GM19438 (cell line): ENCODE measurements at regions not wholly inside any gene's neighbourhood (a gene's known extent, or its start where the extent isn't known, plus 50 kb on each side); places are given as distances from the start of the nearest gene placed in this dataset.
"Not testable (repeated sequence)": the region's sequence is repeated elsewhere in the genome, so short reads cannot be mapped to it uniquely, and the experiment has no call there.

Source experiments
- ATAC-seq: cut with Tn5 transposase; IDR thresholded peaks from one replicate; pipeline ENCODE4 v1.9.1; 2021; ENCODE audit warnings: low read depth; ENCODE audit not compliant: unreplicated experiment

DNA sequence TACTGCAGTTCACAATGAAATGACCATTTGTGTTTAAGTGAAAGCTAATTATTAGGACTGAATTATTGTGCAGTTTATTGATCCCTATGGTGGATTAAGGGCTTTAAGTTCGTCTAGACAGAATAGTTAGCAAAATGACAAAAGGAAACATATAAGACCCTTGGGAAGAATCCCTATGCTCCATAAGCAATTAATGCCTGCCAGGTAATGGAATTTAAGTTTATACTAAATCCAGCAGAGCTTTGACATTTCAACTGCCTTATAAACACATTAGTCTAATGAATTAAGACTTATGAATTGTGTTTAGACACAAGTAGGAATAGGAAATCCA is 640.0 kb upstream of the ARRDC3 start:
- ATAC-seq: no peak

DNA sequence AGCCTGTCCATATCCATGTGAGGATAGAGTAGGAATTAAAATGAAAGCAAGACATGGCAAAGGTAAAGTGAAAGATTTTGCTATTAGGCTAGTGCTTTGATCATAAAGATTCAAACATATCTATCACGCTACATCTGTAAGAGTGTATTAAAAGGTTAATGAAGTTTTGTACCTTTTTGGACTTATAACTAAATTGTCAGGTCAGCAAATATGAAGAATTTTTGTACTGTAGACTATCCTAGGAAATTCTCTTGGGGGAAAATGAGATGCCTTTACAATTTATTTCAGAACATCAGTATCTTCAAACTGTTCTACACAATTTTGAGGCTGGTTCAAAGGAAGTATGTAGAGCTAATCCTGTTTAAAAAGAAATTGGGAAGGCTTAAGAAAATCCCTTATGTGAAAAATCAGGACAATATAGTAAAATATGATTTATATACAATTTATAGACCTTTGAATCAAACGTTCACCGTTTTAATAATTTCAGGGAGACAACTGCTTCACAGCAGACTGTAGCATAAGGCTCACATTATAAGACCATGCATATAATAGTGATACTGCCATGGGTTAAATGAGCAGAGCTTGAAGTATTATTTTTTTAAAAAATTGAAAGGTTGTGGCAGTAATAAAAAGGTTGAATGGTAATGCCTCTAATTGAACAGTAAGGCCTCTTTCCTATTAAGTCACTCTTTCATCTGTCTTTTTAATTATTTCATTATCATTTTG is 639.5 kb upstream of the ARRDC3 start:
- ATAC-seq: no peak

DNA sequence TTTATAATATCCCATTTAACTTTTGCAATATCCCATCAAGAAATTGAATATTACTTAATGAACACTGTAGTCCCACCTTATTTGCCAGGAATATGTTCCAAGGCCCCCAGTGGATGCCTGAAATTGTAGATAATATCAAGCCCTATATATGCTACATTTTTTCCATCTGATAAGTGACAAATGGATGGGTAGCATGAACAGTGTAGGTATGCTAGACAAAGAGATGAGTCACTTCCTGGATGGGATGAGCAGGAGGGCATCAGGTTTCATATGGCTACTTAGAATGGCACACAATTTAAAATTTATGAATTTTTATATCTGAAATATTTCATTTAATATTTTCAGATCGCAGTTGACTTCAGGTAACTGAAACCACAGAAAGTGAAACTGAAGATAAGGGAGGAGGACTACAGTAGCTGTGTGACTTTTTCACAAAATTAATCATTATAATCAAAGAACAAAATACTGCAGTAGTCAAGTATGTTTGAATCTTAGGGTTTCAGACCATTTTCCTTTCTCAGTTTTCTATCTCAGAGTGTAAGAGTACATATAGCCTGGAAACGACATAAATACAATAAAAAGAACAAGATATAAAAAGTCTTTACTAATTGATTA is 636.4 kb upstream of the ARRDC3 start:
- no peak for ATAC-seq

DNA sequence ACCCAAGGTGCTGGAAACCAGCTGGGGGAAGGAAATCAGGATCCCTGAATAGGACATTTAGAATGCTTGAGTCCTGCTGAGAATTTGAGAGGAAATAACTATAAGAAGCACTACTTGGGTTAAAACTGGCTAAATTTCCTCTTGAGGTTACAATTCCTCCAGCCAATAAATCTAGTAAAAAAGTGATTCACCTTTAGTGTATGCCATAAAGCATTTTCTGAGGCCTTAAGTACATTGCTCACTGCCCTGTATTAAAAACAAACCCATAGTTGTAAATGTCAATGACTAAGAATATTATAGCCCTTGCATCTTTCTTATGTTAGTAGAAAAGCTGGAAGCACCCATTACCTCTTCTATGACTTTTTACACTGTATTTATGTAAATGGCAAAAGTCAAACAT is 634.7 kb upstream of the ARRDC3 start:
- ATAC-seq: no peak

DNA sequence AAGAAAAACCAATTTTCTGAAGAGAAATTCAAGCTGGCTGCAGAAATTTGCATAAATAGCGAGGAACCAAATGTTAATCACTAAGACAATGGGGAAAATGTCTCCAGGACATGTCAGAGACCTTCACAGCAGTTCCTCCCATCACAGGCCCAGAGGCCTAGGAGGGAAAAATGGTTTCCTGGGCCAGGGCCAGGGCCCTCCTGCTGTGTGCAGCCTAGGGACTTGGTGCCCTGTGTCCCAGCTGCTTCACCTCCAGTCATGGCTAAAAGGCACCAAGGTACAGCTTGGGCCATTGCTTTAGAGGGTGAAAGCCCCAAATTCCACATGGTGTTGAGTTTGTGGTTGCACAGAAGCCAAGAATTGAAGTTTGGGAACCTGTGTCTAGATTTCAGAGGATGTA is 628.7 kb upstream of the ARRDC3 start:
- not testable (repeated sequence) for ATAC-seq

DNA sequence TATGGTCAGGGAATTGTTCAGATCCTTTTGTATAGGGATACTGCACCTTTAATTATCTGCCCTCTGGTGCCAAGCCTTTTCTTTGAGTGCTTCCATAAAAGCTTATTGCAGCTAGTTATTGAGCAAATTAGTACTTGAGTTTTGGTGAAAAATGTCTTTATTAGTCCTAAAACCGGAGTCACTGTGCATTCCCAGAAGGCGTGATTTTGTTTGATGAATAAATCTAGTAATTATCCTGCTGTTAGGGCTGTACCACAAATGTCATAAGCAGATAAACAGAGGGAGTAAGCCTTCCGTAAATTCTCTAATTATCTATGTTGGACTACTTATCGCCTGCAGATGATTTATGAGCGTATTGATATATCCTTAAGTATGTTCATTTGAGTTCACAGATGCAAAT is 620.7 kb upstream of the ARRDC3 start:
- ATAC-seq: no peak

DNA sequence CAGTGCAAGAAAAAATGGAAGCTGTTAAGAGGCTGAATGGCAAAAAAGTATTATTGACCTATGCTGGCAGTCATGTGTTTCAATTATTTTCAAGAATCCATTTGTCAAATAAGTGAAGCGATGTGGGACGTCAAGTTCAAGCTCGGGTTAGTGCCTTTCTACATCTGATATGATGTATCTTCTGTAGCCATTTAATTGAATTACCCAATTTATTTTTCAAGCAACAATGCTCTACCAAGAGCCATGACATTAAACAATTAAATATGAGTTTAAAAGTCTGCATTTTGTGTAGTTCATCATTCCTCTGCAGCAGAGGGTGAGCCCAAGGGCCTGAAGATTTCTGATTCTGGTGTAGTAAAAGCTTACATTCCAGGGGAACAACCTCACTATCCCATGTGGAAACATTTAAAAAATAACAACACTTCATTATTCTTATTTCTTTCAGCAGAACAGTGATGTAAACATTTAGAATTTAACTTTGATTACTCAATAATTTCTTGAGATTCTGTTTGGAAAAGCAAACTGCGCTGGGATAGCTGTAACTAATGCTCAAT is 619.7 kb upstream of the ARRDC3 start:
- no peak for ATAC-seq

DNA sequence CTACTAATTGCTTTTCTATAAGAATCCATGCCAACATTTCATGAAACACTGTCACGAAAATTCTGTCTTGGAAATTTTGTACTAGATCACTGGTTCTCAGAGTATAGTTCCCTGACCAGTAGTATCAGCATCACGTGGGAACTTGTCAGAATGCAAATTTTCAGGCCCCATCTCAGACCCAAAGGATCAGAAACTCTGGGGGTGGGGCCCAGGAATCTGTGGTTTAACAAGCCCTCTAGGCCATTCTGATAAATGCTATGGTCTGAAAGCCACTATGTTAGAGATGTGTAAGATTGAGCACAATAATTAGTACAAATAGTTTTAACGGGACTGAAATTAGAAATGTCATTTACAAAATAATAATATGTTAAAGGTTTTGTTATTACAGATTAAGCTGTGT is 615.7 kb upstream of the ARRDC3 start:
- ATAC-seq: no peak

DNA sequence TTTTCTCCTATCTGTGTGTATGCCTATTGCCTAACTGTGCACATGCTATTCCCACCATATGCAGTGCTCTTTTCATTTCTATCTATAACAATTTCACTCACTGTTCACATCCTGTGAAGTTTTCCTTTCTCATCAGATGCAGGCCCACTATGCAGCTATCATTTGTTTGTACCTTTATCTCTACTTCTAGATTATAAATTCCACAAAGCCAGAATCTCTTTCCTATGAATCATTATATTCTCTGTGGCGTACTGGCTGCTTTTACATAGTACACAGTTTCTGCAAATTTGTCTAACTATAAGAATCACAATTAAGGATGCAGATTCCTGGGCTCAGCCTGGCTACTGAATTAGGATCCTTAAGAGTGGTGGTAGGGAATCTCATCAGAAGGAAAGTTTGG is 600.8 kb upstream of the ARRDC3 start:
- ATAC-seq: no peak

DNA sequence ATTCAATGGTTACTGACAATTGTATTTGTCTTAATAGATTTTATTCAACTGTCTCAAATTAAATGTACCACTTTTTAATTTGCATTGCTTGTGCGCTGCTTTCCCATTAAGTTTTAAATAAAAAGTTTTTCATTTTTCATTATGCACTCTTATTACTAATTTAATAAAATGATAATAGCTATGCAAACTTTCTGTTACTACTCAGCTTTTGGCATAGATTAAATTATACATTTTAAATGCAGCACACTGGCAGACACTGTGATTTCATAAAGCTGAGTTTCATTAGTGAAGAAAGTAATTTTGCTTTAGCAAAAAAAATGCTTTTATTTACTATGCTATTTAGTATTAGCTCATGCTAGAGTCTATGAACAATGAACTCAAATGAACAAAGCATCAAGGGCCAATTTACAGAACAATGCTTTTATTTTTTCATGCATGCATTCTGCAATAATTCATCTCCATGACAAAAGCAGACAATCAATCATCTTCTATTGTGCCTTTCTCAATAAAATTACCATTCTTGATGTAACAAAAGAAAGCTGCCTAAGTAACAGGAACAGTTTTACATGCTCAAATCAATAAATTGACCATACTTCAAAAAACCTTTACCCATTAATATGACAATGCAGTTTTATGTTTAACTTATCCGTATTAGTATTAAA is 595.2 kb upstream of the ARRDC3 start:
- ATAC-seq: no peak

DNA sequence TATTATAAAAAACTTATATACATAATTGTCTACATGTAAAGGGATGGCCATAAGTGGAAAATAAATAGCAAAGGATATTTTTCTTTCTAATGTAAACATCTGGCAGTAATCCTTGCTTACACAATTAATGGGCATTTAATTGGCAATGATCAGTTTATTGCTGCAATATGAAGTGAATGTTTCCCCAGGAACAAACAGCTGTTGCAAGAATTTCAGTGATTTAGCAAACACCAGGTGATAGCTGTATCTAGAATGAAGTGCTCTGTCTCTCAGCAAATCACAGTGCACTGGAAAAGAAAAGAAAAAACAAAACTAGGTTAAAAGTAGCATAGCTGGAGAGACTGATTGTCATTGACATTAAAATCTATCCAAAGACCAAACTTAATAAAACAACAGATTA is 594.5 kb upstream of the ARRDC3 start:
- ATAC-seq: no peak

DNA sequence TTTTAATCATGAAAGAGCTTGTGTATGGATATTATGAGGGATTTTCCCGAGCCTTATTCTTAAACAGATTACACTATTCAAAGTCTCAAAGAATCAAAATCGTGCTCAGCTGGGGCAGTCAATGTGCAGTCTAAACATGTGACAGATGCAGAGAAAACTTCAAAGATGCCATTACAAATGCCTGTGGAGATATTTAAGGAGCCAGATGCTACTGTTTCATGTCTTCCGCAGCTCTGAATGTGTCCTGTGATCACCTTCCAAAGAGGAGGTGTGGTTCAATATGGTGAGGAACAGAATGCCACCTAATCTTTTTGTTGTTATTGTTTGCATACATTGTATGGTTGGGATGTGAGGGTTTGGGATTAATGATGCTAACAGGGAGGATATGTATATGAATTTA is 593.3 kb upstream of the ARRDC3 start:
- ATAC-seq: no peak

DNA sequence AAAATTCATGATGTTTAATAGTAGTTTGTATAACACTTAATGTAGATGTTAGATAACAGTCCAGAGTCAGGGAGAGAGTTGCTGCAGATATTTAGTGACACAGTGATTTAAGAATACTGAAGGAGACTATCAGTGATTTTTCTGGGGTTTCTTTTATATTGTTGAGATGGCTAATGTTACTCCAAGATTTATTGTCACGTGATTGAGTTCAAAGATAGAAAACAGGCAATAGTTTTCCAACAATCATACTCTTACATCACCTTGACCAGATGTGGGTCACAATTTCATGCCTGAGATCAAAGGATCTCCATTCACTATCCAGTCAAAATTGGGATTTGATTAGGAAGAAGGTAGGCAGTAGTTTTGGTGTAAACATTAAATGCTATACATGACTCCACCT is 580.0 kb upstream of the ARRDC3 start:
- ATAC-seq: no peak

DNA sequence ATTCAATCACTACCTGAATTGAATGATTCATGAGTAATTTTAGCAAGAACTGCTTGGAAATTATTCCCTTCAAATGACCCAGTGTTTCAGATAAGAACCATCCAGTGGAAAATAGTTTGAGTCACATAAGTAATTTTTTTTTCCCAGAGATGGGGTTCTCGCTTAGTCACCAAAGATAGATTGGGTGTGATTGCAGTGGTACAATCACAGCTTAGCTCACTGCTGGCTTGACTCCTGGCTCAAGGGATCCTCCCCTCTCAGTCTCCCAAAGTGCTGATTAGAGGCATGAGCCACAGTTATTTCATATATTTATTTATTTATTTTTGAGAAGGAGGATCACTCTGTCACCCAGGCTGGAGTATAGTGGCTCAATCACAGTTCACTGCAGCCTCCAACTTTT is 574.5 kb upstream of the ARRDC3 start:
- no peak for ATAC-seq

DNA sequence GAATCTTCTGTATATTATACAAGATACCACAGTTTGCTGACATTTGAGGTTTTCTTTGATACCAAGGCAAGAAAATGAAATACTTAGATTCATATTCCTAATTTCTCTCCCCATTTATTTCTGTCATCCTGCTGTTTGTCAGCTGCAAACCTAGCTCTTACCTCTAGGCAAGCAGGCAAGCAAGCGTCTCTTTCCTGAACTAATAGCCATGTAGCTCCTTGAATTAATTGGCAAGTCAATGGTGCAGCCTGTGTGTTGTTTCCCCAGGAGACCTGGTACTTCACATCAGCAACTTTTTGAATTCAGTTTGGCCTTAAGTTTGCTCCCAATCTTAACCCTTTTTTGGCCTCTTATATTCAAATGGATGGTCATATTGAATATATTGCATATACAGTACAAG is 573.6 kb upstream of the ARRDC3 start:
- ATAC-seq: no peak

DNA sequence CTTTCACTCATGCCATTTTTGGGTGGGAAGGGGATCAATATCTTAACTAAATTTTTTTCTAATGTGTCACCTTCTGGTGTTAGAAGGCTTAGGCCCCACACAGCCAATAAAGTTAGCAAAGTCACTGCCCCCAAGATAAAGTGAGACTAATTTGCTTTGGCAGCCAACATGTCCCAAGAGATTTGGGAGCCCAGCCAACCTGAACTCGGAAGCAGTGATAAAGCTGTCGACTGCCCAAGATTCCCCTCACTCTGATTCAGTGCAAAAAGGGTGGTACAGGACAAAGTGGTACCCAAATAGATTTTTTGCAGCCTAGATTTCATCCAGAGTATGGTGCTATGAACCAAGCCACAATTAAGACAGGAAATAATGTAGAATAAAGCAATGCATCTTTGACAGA is 572.5 kb upstream of the ARRDC3 start:
- ATAC-seq: no peak

DNA sequence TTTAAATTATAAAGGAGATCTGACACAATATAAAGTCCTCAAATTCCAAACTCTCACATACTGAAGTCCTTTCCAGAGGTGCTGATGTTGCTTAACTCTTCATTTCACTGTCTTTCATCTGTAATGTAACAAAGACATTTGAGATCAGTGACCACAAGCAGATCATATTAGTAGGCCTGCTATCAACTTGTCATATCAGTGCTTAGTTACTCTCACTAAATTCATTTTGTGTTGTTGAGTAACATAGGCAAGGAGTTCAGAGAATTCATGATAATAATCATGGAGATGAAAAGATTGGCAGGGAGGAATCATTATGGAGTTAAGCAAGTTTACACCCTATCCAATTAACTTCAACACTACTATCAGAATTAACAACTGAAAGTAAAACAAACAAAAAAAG is 571.0 kb upstream of the ARRDC3 start:
- no peak for ATAC-seq

DNA sequence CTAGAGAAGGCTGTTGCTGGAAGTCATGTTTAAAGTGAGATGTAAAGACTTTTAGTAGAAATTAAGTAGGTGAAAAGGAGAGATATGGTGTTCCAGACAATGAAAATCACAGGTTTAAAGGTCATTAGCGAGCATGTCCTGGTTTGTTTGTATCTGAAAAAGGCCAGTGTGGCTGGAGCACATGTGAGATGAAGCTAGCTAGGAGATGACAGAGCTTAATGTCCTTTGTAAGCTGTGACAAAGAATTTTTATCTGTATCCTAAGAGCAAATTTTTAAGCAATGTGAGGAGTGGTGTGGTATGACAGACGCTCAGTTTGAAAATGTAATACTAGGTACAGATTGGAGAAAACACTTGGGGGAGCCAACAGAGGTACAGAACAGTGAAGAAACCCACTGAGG is 567.2 kb upstream of the ARRDC3 start:
- ATAC-seq: no peak

DNA sequence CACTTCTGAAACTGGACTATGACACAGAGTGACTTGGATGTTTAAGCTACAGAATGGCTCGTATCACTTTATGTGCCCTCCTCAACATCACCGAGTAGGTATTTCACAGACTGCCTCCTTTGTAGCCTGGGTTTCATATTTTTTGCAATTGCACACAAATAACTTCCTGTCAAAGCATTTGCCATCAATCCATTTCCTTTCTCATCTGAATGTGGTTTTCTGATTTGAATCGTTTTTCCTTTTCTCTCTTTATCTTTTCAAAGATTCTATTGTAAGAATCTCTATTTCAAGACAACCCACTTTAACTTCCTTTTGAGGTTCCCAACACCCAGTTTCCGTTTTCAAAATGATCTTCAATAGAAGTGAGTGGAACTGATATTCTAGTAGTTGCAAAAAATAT is 563.8 kb upstream of the ARRDC3 start:
- no peak for ATAC-seq

DNA sequence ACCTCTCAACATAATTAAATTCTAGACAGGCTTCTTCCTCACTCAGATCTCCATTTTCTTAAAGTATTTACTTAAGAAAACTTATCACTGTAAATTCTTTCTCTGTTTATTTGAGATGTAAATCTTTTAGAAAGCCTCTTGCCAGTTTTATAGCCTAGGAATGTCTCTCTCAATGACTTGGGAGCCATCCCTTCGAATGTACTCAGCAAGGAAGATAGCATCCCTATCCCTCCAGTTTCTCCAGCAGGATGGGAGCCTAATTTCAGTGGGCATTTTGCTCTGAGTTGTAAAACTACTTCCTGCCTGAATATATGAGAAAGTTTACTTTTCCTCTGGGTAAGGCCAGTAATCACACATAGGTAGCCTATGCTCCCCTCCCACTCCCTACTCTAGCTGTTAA is 558.5 kb upstream of the ARRDC3 start:
- no peak for ATAC-seq

DNA sequence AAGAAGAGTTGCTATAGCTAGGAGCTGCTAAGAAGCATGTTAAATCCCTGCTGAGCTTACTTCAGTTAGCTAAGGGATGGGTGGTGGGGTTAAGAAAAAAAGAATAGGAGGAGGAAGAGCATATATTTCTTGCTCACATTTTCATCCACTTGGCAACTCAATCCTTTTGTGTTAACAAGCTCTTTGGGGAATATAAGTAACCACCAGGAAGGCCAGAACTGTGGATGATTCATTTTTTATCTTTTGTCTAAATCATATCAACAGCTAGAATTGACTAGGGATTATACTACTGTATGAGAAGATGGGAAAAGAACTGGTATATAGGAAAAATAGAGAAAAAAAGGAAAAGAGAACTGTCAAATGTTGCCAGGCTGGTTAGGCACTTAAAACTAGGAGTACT is 555.3 kb upstream of the ARRDC3 start:
- no peak for ATAC-seq

DNA sequence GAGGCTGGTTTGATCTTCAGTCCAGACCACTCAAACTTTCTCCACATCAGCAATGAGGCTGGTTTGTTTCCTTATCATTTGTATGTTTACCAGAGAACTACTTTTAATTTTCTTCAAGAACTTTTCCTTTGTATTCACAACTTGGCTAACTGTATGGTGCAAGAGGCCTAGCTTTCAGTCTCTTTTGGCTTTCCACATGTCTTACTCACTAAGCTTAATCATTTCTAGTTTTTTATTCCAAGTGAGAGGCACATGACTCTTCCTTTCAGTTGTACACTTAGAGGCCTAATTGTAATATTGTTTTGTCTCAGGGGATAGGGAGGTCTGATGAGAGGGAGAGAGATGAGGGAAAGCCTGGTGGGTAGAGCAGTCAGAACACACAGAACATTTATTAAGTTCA is 554.0 kb upstream of the ARRDC3 start:
- no peak for ATAC-seq
